HepG2 (cell line): ENCODE measurements at regions not wholly inside any gene's neighbourhood (a gene's known extent, or its start where the extent isn't known, plus 50 kb on each side); places are given as distances from the start of the nearest gene placed in this dataset.

ENCODE experiments used
- ARID5B ChIP-seq: IDR thresholded peaks from 2 replicates; pipeline ENCODE4 v1.4.0; 2020; ENCODE audit warnings: mild to moderate bottlenecking, missing genetic modification reagents
- ATF4 ChIP-seq, 2 experiments: fragments of 450-650 bp in 1 of 2; sonication (generic) in 1 of 2; formaldehyde crosslinking; IDR thresholded peaks; 2 replicates each; pipeline versions ENCODE4 v1.5.0 to v1.8.0; 2020 to 2022; ENCODE audit warnings: mild to moderate bottlenecking in 1 of 2, missing genetic modification reagents in 1 of 2
- DPF2 ChIP-seq: sonication (generic); formaldehyde crosslinking; IDR thresholded peaks from 2 replicates; pipeline ENCODE4 v1.4.0; 2020; ENCODE audit warnings: mild to moderate bottlenecking, low read depth, missing genetic modification reagents, borderline replicate concordance
- HOMEZ ChIP-seq: IDR thresholded peaks from 2 replicates; pipeline ENCODE4 v1.6.1; 2016; ENCODE audit warnings: low read depth
- NR2F6 ChIP-seq, 2 experiments: IDR thresholded peaks; 2 replicates each; pipeline ENCODE4 v1.6.1; 2016; ENCODE audit warnings: antibody characterized with exemption in 1 of 2, mild to moderate bottlenecking in 1 of 2
- PAXIP1 ChIP-seq: sonication (generic); formaldehyde crosslinking; conservative IDR thresholded peaks from 2 replicates; pipeline ENCODE4 v1.4.0; 2020; ENCODE audit warnings: mild to moderate bottlenecking, missing genetic modification reagents, moderate library complexity
- SP5 ChIP-seq: IDR thresholded peaks from 2 replicates; pipeline ENCODE4 v1.6.1; 2016; ENCODE audit warnings: low read depth, borderline replicate concordance
- STAT6 ChIP-seq: sonication (generic); formaldehyde crosslinking; IDR thresholded peaks from 2 replicates; pipeline ENCODE4 v1.4.0; 2020; ENCODE audit warnings: missing genetic modification reagents, mild to moderate bottlenecking, borderline replicate concordance
- ZBTB2 ChIP-seq: sonication (generic); formaldehyde crosslinking; IDR thresholded peaks from 2 replicates; pipeline ENCODE4 v1.8.0; 2022; ENCODE audit warnings: low read depth, missing genetic modification reagents
- ZNF34 ChIP-seq: sonication (generic); formaldehyde crosslinking; IDR thresholded peaks from 2 replicates; pipeline ENCODE4 v1.4.0; 2020; ENCODE audit warnings: mild to moderate bottlenecking, missing genetic modification reagents, borderline replicate concordance
- ZNF510 ChIP-seq: sonication (generic); formaldehyde crosslinking; IDR thresholded peaks from 2 replicates; pipeline ENCODE4 v1.4.0; 2020; ENCODE audit warnings: low read depth, mild to moderate bottlenecking, missing genetic modification reagents
- ZNF549 ChIP-seq: sonication (generic); formaldehyde crosslinking; IDR thresholded peaks from 2 replicates; pipeline ENCODE4 v1.5.0; 2020; ENCODE audit warnings: missing genetic modification reagents
- ZNF75D ChIP-seq: sonication (generic); formaldehyde crosslinking; IDR thresholded peaks from 2 replicates; pipeline ENCODE4 v1.8.1; 2023; ENCODE audit warnings: missing genetic modification reagents, mild to moderate bottlenecking, borderline replicate concordance
- ZNF761 ChIP-seq: sonication (generic); formaldehyde crosslinking; conservative IDR thresholded peaks from 2 replicates; pipeline ENCODE4 v1.4.0; 2020; ENCODE audit warnings: mild to moderate bottlenecking, missing genetic modification reagents

- TF ChIP-seq ZBTB2 (no peak), ZNF761 (CRISPR knock-in tag) (peak; percentile 66; the same call in 1 of the 2 replicates), SP5 (no peak), ATF4 (CRISPR knock-in tag; IDR thresholded peaks at IDR 0.05) (peak in 1 of 2 experiments; percentile 40; a peak in 1 of 4 replicates), PAXIP1 (CRISPR knock-in tag) (peak; percentile 71), DPF2 (CRISPR knock-in tag) (peak; percentile 50; the same call in 1 of the 2 replicates), STAT6 (no peak), ZNF510 (CRISPR knock-in tag) (0 out of 2 replicates have a peak, but pooled peaks have one; percentile 38), ZNF75D (no peak), HOMEZ (CRISPR knock-in tag) (peak; percentile 55; the same call in 1 of the 2 replicates), ARID5B (peak; percentile 86), ZNF549 (CRISPR knock-in tag) (no peak), ZNF34 (CRISPR knock-in tag) (no peak), NR2F6 (IDR thresholded peaks at IDR 0.05) (peak; percentile 44), NR2F6 (CRISPR knock-in tag; IDR thresholded peaks at IDR 0.05) (no peak)
Measured at GRCh38 chr14:53850714-53851296, 105.8 kb downstream of the BMP4 start (continued).
